Inflammatory macrophage (primary cell): ENCODE measurements at regions not wholly inside any gene's neighbourhood (a gene's known extent, or its start where the extent isn't known, plus 50 kb on each side); places are given as distances from the start of the nearest gene placed in this dataset.

Experiments
- DNase-seq, 2 donors: peaks; one replicate each; pipeline ENCODE4 v3.0.0-alpha.2; 2020 to 2022

DNA sequence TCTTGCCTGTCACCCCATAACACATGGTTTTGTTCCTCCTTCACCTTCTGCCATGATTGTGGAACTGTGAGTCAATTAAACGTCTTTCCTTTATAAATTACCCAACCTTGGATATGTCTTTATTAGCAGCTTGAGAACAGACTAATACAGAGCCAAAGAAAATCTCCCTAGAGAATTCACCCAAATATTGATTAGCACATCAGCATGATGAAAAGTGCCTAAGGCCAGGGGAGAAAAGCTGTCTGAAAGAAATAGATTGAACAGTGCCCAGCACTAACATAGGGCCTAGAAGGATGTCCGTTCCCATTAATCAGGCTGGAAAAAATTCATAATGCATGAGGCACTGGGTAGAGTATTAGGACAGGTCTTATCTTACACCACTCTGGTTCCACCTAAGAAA lies 111.9 kb upstream of the CALN1 start:
- DNase-seq, result no peak

DNA sequence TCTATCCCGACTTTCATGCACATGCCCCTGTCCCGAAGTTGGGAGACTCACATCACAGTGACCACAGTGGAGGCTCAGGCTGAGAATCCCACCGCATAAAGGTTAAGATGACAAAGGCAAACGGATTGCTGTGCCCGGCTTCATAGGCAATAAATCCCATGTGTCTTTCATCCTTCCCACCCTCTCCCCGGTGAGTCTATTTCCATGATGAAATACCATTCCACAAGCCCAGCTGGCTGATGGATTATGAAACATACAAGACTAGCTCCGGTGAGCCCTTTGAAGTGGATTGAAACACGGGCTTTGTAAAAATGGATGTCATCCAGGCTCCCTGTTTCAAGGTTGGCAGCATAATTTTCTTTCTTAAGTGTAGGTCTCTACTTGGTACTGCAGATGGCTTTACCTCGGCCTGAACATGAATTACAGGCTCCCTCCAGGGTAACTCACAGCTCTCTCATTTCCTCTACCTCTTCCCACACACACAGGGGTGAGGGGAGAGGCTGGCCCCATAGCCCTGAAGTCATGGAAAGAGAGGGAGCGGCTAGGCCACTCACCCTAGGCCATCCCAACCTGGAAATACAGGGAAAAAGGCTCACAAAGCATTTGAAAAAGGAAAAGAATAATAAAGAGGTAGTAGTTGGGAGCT lies 92.0 kb upstream of the CALN1 start:
- no peak for DNase-seq

DNA sequence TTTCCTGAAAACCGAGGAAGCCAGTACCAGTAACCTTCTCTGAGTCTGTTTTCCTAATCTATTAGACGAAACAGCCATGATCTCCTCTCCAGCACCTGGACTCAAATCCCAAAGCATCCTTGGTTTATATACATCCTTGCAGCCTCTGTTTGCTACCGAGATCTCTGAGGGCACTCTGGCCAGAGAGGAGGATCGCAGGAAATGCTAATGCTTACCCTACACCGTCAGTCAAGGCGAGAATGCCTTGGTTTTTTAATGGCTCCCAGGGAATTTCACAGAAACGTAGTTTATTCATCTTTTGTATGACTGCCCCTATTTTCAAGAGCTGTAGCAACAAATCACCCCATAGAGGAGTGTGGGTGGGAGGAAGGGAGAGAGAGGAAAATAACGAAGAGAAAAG lies 91.5 kb upstream of the CALN1 start:
- no peak for DNase-seq

DNA sequence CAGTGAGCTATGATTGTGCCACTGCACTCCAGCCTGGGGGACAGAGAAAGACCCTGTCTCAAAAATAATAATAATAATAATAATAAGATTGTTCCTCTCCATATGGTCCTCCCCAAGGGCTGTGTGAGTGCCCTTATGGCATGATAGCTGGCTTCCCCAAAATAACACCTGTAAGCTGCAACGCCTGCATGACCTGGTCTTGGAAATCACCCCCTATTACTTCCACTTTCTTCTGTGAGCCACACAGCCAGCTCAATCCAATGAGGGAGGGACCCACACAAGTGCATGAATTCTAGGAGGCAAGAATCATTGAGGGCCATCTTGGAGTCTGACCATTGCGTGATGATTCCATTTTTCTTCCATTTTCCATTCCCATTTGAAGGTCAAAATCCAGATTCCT lies 82.7 kb upstream of the CALN1 start:
- no peak for DNase-seq

DNA sequence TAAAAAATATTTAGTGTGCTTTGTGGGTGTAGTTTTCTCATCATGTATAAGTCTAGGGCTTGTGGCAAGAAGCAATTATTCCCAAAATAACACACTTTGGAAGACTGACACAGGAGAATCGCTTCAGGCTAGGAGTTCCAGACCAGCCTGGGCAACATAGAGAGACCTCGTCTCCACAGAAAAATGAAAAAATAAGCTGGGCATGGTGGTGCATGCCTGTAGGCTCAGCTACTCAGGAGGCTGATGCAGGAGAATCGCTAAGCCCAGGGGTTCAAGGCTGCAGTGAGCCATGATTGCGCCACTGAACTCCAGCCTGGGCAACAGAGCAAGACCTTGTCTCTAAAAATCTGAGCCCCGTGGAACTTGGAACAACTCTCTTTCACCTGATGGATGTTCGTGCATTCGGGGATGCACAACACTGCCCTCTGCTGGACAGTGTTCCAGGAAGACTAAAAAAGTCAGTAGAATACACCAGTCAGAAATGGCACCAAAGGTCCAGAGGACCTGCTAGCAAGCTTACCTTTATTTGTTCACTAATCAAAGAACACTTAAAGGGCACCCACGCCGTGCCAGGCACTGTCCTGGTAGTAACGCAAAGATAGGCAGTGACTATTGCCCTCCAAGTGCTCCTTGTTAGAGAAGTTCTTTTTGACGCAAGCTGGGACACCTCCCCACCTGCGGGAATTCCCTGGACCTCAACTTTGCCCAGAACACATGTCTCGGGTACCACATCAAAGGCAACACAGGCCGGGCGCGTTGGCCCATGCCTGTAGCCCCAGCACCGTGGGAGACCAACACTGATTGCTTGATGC lies 81.9 kb upstream of the CALN1 start:
- DNase-seq, result peak; percentile 18 to 57

DNA sequence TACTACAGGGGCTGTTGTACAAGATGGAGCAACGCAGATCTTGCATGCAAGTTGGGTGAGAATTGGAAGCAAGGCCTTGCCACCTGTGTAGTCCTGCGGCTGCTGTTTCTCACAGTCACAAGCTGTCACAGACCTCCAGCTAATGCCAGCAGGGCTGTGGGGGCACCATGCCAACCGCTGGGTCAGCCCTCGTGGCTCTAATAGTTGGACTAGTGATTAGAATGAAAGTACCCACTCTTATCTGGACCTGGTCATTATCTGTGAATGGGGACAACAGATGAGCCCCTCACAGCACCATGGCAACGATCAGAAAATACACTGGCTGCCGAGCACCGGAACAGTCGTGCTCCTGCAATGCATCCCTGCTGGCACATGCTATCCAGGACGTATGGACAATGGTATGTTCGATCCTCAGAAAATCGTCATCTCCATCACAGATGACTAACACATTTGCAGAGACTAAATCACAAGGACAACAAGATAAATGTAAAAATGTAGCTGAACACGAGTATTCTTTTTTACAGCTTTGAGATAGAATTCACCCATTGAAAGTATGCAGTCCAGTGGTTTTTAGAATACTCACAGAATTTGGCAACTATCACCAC lies 80.4 kb upstream of the CALN1 start:
- no peak for DNase-seq

DNA sequence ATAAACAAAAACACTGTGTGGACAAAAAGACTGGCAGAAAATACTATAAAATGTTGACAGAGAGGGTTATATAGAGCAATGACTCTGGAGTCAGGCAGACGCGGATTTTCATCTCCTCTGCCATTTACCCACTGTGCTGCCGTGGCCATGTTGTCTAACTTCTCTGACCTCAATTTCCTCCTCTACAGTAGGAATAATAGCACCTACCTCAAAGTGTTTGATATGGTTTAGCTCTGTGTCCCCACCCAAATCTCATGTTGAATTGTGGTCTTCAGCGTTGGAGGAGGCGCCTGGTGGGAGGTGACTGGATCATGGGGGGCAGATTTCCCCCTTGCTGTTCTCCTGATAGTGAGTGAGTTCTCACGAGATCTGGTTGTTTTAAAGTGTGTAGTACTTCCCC lies 78.2 kb upstream of the CALN1 start:
- no peak for DNase-seq

DNA sequence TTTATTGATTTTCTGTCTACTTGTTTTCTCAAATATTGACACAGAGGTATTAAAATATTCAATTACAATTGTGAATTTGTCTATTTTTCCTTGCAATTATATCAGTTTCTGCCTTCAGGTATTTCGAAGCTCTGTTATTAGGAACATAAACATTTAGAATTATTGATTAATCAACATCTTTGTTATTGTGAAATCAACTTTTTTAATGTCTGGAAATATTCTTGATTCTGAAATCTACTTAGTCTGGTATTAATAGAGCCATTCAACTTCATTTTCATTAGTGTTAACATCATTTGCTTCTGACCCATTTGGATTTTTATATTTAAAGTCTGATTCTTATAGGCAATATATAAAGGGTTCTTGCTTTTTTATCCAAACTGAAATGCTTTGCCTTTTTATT lies 69.8 kb upstream of the CALN1 start:
- no peak for DNase-seq

DNA sequence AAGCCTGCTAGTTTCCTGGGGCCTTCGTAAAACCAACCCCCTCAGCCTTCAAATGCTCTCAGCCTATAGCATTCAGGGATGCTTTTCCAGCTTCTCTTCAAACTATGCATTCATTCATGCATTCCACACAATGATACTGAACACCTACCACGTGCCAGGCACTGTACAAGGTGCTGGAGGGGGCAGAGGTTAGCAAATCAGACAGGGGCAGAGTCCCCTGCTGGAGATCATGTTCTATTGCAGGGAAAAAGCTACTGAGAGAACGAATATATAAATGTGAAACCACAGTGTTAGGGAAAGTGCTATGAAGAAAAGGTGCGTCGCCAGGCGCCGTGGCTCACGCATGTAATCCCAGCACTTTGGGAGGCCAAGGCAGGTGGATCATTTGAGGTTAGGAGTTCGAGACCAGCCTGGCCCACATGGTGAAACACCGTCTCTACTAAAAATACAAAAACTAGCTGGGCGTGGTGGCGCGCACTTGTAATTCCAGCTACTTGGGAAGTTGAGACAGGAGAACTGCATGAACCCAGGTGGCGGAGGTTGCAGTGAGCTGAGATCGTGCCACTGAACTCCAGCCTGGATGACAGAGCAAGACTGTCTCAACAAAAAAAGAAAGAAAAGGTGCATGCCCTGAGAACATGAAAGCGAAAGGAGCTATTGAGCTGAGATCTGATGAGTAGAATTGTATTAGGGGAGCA lies 64.6 kb upstream of the CALN1 start:
- no peak for DNase-seq

DNA sequence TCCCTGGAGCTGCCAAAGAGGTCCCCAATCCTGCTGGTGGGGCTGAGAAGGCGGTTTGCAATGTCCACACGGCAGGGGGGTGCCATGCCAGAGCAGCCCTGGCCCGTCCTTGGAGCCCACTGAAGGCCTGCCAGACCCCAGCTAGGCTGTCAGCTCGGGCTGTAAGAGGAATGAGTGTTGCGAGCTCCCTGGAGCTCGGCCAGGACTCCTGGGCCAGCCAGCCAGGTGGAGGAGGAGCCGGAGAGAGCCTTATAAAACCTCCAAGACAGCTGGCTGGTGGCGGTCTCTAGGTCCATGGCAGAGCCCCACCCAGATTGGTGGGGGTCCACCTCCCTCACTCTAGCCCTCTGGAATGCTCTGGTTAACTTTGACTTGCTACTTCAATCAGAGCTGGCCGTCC lies 55.1 kb upstream of the CALN1 start:
- DNase-seq, result no peak

DNA sequence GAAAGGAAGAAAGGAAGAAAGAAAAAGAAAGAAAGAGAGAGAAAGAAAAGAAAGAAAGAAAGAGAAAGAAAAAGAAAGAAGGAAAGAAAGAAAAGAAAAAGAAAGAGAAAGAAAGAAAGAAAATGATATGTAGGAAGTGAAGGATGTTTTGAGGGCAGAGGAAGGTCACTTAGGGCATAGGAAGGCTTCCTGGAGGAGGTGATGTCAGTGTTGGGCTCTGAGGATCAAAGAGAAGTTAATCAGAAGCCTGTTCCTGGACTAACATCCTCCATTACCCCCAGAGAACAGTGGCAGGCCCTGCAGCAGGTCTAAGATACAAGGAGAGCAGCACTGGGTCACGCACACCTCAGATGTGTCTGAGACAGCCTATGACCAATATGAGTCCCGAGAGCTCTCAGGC lies 54.7 kb upstream of the CALN1 start:
- DNase-seq, result no peak

DNA sequence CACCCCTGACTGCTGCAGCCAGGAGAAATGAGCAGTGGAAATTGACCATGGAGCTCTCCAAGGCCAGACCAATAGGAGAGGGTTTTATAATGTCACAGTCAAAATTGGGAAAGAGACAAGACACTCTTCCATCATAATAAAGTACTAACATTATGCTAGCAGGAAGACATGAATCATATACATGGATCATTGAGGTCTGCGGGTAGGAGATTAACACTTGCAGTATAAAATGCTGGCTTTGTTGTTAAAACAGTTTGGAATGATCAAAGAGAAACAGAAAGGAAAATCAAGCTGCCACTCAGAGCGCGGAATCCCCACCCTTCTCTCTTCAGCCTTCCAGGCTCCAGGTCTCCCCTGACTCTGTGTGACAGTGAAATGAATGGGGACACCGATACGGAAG lies 53.4 kb upstream of the CALN1 start:
- no peak for DNase-seq

DNA sequence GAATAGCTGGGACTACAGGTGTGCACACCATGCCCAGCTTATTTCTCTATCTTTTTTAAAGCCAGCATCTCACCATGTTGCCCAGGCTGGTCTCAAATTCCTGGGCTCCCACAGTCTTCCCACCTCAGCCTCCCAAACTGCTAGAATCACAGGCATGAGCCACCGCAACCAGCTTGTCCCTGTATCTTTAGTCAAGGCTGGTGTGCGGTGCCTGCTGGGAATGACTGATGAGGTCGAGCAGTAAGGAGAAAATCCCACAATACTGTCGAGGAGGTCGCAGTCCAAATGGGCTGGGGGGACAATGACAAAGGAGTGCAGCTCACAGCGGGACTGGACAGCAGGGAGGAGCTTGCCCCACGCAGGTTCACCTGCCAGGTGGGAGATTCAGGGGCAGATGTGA lies 50.2 kb upstream of the CALN1 start:
- DNase-seq, result no peak
